ENCODE measurements at regions not wholly inside any gene's neighbourhood (a gene's known extent, or its start where the extent isn't known, plus 50 kb on each side); places are given as distances from the start of the nearest gene placed in this dataset.
"Not testable (repeated sequence)": the region's sequence is repeated elsewhere in the genome, so short reads cannot be mapped to it uniquely, and the experiment has no call there.

- H3K27me3 ChIP-seq (replicated peaks in 1 of 7) = no peaks in the 10 kb centered on the region
- WGBS, 5 donors = 41 to 54% (median 44%) methylated on average over 9 of the region's 9 CpGs
- H3K9me3 ChIP-seq = no peaks in the 10 kb centered on the region
- intact Hi-C loops (cut with DNase I; ENCODE audit: low total_unique reads) = no loop called here
- H3K4me3 ChIP-seq = no peak overlapping the region
- no peak for DNase-seq
- no peaks in the 10 kb centered on the region for H3K4me1 ChIP-seq
- TF ChIP-seq CTCF (IDR thresholded peaks at IDR 0.05 in 8 of 11, conservative IDR thresholded peaks at IDR 0.05 in 3 of 11) (peak in 6 of 11 experiments; percentile 9 to 38 (median 28)), POLR2AphosphoS5 (IDR thresholded peaks at IDR 0.05) (no peak)
- H3K36me3 ChIP-seq = no peaks in the 10 kb centered on the region
- no peak overlapping the region for H3K27ac ChIP-seq
Observed at GRCh38 chr21:20882462-20883407, 115.5 kb upstream of the NCAM2 start.

DNA sequence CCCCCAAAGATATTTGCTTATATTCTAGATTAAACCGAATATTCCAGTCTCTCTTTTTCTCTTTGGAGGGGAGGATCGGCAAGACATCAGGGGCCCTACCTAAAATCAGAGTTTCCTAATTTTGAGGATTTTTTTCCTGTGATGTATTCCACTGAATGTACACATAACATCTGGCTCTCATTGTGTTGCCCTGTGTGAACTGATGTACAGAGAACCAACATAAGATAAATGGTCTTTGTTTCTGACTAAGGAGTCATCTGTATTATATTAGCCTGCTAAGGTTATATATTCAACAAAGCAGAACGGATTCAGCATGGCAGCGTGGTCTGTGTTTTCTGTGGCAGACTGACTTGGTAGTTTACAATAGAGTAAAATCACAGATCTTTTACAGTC, 114.8 kb upstream of the NCAM2 start:
- DNase-seq = no peak
- intact Hi-C loops (cut with DNase I; ENCODE audit: low total_unique reads) = no loop called here
- H3K27me3 ChIP-seq (replicated peaks in 1 of 7) = no peaks in the 10 kb centered on the region
- WGBS, 5 donors = 76 to 90% (median 81%) methylated on average over 4 of the region's 4 CpGs
- H3K4me1 ChIP-seq = no peaks in the 10 kb centered on the region
- TF ChIP-seq POLR2A (IDR thresholded peaks at IDR 0.05) (no peak), CTCF (IDR thresholded peaks at IDR 0.05 in 8 of 11, conservative IDR thresholded peaks at IDR 0.05 in 3 of 11) (no peak), POLR2AphosphoS5 (IDR thresholded peaks at IDR 0.05) (no peak)
- no peaks in the 10 kb centered on the region for H3K36me3 ChIP-seq
- no peak overlapping the region for H3K27ac ChIP-seq
- H3K9me3 ChIP-seq = no peaks in the 10 kb centered on the region
- no peak overlapping the region for H3K4me3 ChIP-seq

GRCh38 chr21:20902511-20902910, 95.7 kb upstream of the NCAM2 start:
- Histone ChIP-seq H3K27me3 (replicated peaks in 1 of 7) (no peaks in the 10 kb centered on the region), H3K27ac (no peak overlapping the region), H3K4me1 (no peaks in the 10 kb centered on the region), H3K4me3 (no peak overlapping the region), H3K9me3 (no peaks in the 10 kb centered on the region), H3K36me3 (no peaks in the 10 kb centered on the region)
- no peak for DNase-seq
- TF ChIP-seq POLR2A (IDR thresholded peaks at IDR 0.05) (no peak), POLR2AphosphoS5 (IDR thresholded peaks at IDR 0.05) (no peak), CTCF (IDR thresholded peaks at IDR 0.05 in 8 of 11, conservative IDR thresholded peaks at IDR 0.05 in 3 of 11) (no peak)
- 49 to 75% (median 63%) methylated on average over 2 of the region's 2 CpGs for WGBS, 5 donors
- intact Hi-C loops (cut with DNase I; ENCODE audit: low total_unique reads) = no loop called here

- Histone ChIP-seq H3K27me3 (replicated peaks in 1 of 7) (no peaks in the 10 kb centered on the region), H3K36me3 (no peaks in the 10 kb centered on the region), H3K9me3 (no peaks in the 10 kb centered on the region), H3K4me3 (no peak overlapping the region), H3K27ac (no peak overlapping the region), H3K4me1 (no peaks in the 10 kb centered on the region)
- DNase-seq = no peak
- TF ChIP-seq POLR2AphosphoS5 (IDR thresholded peaks at IDR 0.05) = no peak
- no peak for TF ChIP-seq CTCF (IDR thresholded peaks at IDR 0.05 in 8 of 11, conservative IDR thresholded peaks at IDR 0.05 in 3 of 11)
- TF ChIP-seq POLR2A (IDR thresholded peaks at IDR 0.05) = no peak
- intact Hi-C loops (cut with DNase I; ENCODE audit: low total_unique reads) = no loop called here
Observed at GRCh38 chr21:20902998-20903397, 95.2 kb upstream of the NCAM2 start.

DNA sequence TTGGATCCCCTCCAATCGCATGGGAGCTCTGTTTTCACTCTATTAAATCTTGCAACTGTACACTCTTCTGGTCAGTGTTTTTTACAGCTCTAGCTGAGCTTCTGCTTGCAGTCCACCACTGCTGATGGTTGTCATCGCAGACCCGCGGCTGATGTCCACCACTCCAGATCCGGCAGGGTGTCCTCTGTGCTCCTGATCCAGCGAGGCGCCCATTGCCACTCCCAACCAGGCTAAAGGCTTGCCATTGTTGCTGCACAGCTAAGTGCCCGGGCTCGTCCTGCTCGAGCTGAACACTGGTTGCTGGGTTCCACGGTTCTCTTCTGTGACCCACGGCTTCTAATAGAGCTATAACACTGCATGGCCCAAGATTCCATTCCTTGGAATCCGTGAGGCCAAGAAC, 70.7 kb upstream of the NCAM2 start:
- intact Hi-C loops (cut with DNase I; ENCODE audit: low total_unique reads) = not testable (repeated sequence)
- WGBS, 5 donors = 78 to 93% (median 86%) methylated on average over 13 of the region's 13 CpGs
- DNase-seq = peak; percentile 63

More for the DNA sequence above, 70.7 kb upstream of the NCAM2 start:
- peaks cover 0 to 29% (median 7%) of the 10 kb centered on the region in 8 donors for H3K9me3 ChIP-seq
- H3K27ac ChIP-seq; H3K4me3 ChIP-seq; H3K36me3 ChIP-seq; H3K4me1 ChIP-seq; H3K27me3 ChIP-seq (replicated peaks in 1 of 7): not testable (repeated sequence)
